Nephron (organoid): ENCODE measurements at regions not wholly inside any gene's neighbourhood (a gene's known extent, or its start where the extent isn't known, plus 50 kb on each side); places are given as distances from the start of the nearest gene placed in this dataset.

Experiments
- H3K27ac Mint-ChIP-seq, 3 experiments: 2 replicates each; pipeline ENCODE4 v1.8.0; 2020; ENCODE audit warnings: mixed read lengths in 3 of 3, mild to moderate bottlenecking in 2 of 3, moderate library complexity in 1 of 3
- H3K27me3 Mint-ChIP-seq: 2 replicates; pipeline ENCODE4 v1.8.0; 2021; ENCODE audit warnings: low read depth, mild to moderate bottlenecking, moderate library complexity, mixed read lengths
- H3K36me3 Mint-ChIP-seq: 2 replicates; pipeline ENCODE4 v1.8.0; 2020; ENCODE audit warnings: low read depth, mixed read lengths
- H3K4me1 Mint-ChIP-seq: 2 replicates; pipeline ENCODE4 v1.8.0; 2020; ENCODE audit warnings: mixed read lengths
- H3K4me3 Mint-ChIP-seq, 3 experiments: 2 replicates each; pipeline ENCODE4 v1.8.0; 2020; ENCODE audit warnings: mild to moderate bottlenecking in 3 of 3, mixed read lengths in 3 of 3, moderate library complexity in 2 of 3
- H3K9me3 Mint-ChIP-seq: 2 replicates; pipeline ENCODE4 v1.8.0; 2020; ENCODE audit warnings: mixed read lengths
- TF ChIP-seq, protein P1 (sequence below), 3 experiments: fragments of 200-600 bp; sonication (generic); IDR thresholded peaks; one replicate each; pipeline ENCODE4 v1.5.0; 2021; ENCODE audit warnings: antibody characterized with exemption in 3 of 3; ENCODE audit not compliant: unreplicated experiment in 3 of 3

GRCh38 chr21:35422011-35422410 lies 372.9 kb upstream of the RUNX1 start:
- TF ChIP-seq, protein P1, sequence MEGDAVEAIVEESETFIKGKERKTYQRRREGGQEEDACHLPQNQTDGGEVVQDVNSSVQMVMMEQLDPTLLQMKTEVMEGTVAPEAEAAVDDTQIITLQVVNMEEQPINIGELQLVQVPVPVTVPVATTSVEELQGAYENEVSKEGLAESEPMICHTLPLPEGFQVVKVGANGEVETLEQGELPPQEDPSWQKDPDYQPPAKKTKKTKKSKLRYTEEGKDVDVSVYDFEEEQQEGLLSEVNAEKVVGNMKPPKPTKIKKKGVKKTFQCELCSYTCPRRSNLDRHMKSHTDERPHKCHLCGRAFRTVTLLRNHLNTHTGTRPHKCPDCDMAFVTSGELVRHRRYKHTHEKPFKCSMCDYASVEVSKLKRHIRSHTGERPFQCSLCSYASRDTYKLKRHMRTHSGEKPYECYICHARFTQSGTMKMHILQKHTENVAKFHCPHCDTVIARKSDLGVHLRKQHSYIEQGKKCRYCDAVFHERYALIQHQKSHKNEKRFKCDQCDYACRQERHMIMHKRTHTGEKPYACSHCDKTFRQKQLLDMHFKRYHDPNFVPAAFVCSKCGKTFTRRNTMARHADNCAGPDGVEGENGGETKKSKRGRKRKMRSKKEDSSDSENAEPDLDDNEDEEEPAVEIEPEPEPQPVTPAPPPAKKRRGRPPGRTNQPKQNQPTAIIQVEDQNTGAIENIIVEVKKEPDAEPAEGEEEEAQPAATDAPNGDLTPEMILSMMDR (IDR thresholded peaks at IDR 0.05; ENCODE audit: unreplicated experiment in 3 of 3): no peak
- H3K27ac Mint-ChIP-seq: no peak overlapping the region
- H3K9me3 Mint-ChIP-seq: peaks cover 26% of the 10 kb centered on the region
- H3K27me3 Mint-ChIP-seq: peaks cover 6% of the 10 kb centered on the region
- H3K4me1 Mint-ChIP-seq: no peaks in the 10 kb centered on the region
- H3K4me3 Mint-ChIP-seq: no peak overlapping the region
- no peaks in the 10 kb centered on the region for H3K36me3 Mint-ChIP-seq

- Mint-ChIP-seq H3K27ac (no peak overlapping the region), H3K4me3 (no peak overlapping the region), H3K4me1 (no peaks in the 10 kb centered on the region), H3K36me3 (no peaks in the 10 kb centered on the region), H3K9me3 (peaks cover 26% of the 10 kb centered on the region), H3K27me3 (no peaks in the 10 kb centered on the region)
- TF ChIP-seq, protein P1 (IDR thresholded peaks at IDR 0.05; ENCODE audit: unreplicated experiment in 3 of 3): no peak
Observed at GRCh38 chr21:35421221-35421620, 372.1 kb upstream of the RUNX1 start.

- Mint-ChIP-seq H3K36me3 (no peaks in the 10 kb centered on the region), H3K4me3 (no peak overlapping the region), H3K9me3 (peaks cover 26% of the 10 kb centered on the region), H3K27me3 (no peaks in the 10 kb centered on the region), H3K27ac (no peak overlapping the region), H3K4me1 (no peaks in the 10 kb centered on the region)
- TF ChIP-seq, protein P1 (IDR thresholded peaks at IDR 0.05; ENCODE audit: unreplicated experiment in 3 of 3): no peak
Observed at GRCh38 chr21:35420656-35421055, 371.6 kb upstream of the RUNX1 start.

DNA sequence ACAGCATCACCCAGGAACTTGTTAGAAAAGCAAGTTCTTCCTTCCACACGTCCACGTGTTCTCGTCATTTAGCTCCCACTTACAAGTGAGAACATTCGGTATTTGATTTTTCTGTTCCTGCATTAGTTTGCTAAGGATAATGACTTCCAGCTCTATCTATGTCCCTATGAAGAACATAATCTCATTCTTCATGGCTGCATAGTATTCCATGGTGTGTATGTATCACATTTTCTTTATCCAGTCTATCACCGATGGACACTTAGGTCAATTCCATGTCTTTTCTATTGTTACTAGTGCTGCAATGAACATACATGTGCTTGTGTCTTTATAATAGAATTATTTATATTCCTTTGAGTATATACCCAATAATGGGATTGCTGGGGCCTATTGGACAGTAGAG lies 368.7 kb upstream of the RUNX1 start:
- H3K27me3 Mint-ChIP-seq: peaks cover under 1% of the 10 kb centered on the region
- H3K36me3 Mint-ChIP-seq: no peaks in the 10 kb centered on the region
- TF ChIP-seq, protein P1 (IDR thresholded peaks at IDR 0.05; ENCODE audit: unreplicated experiment in 3 of 3): no peak
- H3K4me3 Mint-ChIP-seq: no peak overlapping the region
- H3K4me1 Mint-ChIP-seq: no peaks in the 10 kb centered on the region
- H3K9me3 Mint-ChIP-seq: peaks cover 23% of the 10 kb centered on the region
- no peak overlapping the region for H3K27ac Mint-ChIP-seq

DNA sequence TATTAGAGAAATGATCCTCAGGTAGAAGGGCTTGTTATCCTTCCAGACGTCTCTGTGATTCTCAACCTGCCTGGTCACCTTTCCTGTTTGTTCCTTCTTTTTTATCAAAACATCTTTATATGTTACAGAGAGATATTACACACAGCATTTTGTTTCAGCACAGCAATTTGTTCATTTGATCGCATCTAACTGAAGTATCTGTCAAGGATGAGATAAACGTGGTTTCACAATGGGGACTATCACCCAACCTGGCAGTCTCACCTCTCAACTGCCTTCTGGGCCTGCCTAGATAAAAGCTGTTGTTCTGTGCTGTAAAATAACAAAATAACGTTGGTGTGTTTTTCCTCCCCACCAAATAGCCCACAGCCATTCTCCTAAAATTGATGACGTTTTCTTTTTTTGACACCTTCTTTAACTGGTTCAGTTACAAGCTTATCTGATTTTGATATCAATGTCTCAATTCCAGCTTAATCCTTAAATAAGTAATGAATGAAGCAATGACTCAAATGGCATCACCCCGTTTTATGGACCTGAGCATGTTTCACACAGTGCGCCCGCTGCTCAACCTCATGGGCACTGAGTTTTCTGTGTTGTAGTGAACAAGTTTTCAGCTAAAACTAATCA lies 367.9 kb upstream of the RUNX1 start:
- Mint-ChIP-seq H3K36me3 (no peaks in the 10 kb centered on the region), H3K27ac (no peak overlapping the region), H3K9me3 (peaks cover 16% of the 10 kb centered on the region), H3K27me3 (peaks cover 4% of the 10 kb centered on the region), H3K4me1 (no peaks in the 10 kb centered on the region), H3K4me3 (no peak overlapping the region)
- TF ChIP-seq, protein P1 (IDR thresholded peaks at IDR 0.05; ENCODE audit: unreplicated experiment in 3 of 3): no peak

GRCh38 chr21:35414507-35415139 lies 365.5 kb upstream of the RUNX1 start:
- Mint-ChIP-seq H3K4me1 (no peaks in the 10 kb centered on the region), H3K27ac (no peak overlapping the region), H3K27me3 (peaks cover 8% of the 10 kb centered on the region), H3K4me3 (no peak overlapping the region), H3K36me3 (no peaks in the 10 kb centered on the region), H3K9me3 (peaks cover 4% of the 10 kb centered on the region)
- TF ChIP-seq, protein P1 (IDR thresholded peaks at IDR 0.05; ENCODE audit: unreplicated experiment in 3 of 3): no peak
